ENCODE measurements at regions not wholly inside any gene's neighbourhood (a gene's known extent, or its start where the extent isn't known, plus 50 kb on each side); places are given as distances from the start of the nearest gene placed in this dataset.

DNA sequence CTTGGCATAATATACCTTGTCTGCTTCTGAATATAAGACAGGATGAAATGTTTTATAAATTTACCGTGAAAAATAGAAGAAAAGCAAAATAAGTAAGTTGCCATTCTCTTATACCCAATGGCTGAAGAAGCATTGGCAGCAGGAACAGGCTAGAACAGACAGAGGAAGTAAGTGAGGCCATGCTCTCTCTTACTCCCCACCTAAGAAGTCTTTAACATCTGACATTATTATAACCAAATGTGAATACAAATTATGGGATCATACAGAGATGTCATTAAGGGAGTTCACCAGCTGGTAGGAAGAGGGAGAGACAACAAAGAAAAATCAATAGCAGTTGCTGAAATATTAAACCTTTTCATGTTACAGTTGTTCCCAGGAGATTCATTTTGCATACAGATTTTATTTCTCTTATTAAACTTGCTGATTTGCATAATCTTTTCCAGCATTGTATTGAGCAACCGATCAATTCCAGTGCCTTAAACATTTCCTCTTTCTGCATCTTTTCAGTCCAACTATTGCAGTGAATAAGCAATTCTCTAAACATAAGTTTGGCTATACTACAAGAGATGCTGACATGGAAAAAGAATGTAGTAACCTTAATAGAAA, 270.6 kb downstream of the SLC6A15 start:
- TF ChIP-seq, protein P1, sequence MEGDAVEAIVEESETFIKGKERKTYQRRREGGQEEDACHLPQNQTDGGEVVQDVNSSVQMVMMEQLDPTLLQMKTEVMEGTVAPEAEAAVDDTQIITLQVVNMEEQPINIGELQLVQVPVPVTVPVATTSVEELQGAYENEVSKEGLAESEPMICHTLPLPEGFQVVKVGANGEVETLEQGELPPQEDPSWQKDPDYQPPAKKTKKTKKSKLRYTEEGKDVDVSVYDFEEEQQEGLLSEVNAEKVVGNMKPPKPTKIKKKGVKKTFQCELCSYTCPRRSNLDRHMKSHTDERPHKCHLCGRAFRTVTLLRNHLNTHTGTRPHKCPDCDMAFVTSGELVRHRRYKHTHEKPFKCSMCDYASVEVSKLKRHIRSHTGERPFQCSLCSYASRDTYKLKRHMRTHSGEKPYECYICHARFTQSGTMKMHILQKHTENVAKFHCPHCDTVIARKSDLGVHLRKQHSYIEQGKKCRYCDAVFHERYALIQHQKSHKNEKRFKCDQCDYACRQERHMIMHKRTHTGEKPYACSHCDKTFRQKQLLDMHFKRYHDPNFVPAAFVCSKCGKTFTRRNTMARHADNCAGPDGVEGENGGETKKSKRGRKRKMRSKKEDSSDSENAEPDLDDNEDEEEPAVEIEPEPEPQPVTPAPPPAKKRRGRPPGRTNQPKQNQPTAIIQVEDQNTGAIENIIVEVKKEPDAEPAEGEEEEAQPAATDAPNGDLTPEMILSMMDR (IDR thresholded peaks at IDR 0.05) = no peak
- TF ChIP-seq POLR2A (IDR thresholded peaks at IDR 0.05) = no peak
